HG02763 (cell line): ENCODE measurements at regions not wholly inside any gene's neighbourhood (a gene's known extent, or its start where the extent isn't known, plus 50 kb on each side); places are given as distances from the start of the nearest gene placed in this dataset.
"Not testable (repeated sequence)": the region's sequence is repeated elsewhere in the genome, so short reads cannot be mapped to it uniquely, and the experiment has no call there.

Experiments used
- ATAC-seq: cut with Tn5 transposase; IDR thresholded peaks from one replicate; pipeline ENCODE4 v1.9.1; 2021; ENCODE audit warnings: mild to moderate bottlenecking, moderate library complexity; ENCODE audit not compliant: unreplicated experiment

- ATAC-seq, result no peak
Observed at GRCh38 chr2:16227811-16228462, 287.6 kb downstream of the MYCN start.

GRCh38 chr2:16226943-16227664 lies 286.8 kb downstream of the MYCN start:
- ATAC-seq, result no peak

GRCh38 chr2:16226381-16226780 lies 286.0 kb downstream of the MYCN start:
- no peak for ATAC-seq

GRCh38 chr2:16225545-16225944 lies 285.2 kb downstream of the MYCN start:
- no peak for ATAC-seq

GRCh38 chr2:16225071-16225470 lies 284.7 kb downstream of the MYCN start:
- ATAC-seq, result no peak

- no peak for ATAC-seq
Observed at GRCh38 chr2:16224298-16225045, 284.1 kb downstream of the MYCN start.

- no peak for ATAC-seq
Observed at GRCh38 chr2:16223841-16224177, 283.5 kb downstream of the MYCN start.

- no peak for ATAC-seq
Observed at GRCh38 chr2:16223161-16223840, 283.0 kb downstream of the MYCN start.

- no peak for ATAC-seq
Observed at GRCh38 chr2:16222326-16222725, 282.0 kb downstream of the MYCN start.

- no peak for ATAC-seq
Observed at GRCh38 chr2:16221461-16222010, 281.2 kb downstream of the MYCN start.

- ATAC-seq, result no peak
Observed at GRCh38 chr2:16219292-16219975, 279.1 kb downstream of the MYCN start.

GRCh38 chr2:16218625-16219024 lies 278.3 kb downstream of the MYCN start:
- ATAC-seq, result no peak

- ATAC-seq, result no peak
Observed at GRCh38 chr2:16218161-16218560, 277.8 kb downstream of the MYCN start.

- ATAC-seq, result not testable (repeated sequence)
Observed at GRCh38 chr2:16217741-16218140, 277.4 kb downstream of the MYCN start.

GRCh38 chr2:16217291-16217690 lies 276.9 kb downstream of the MYCN start:
- ATAC-seq, result no peak

GRCh38 chr2:16216558-16216945 lies 276.2 kb downstream of the MYCN start:
- no peak for ATAC-seq

- ATAC-seq, result no peak
Observed at GRCh38 chr2:16215902-16216557, 275.7 kb downstream of the MYCN start.

- no peak for ATAC-seq
Observed at GRCh38 chr2:16214861-16215260, 274.5 kb downstream of the MYCN start.

- no peak for ATAC-seq
Observed at GRCh38 chr2:16214391-16214790, 274.0 kb downstream of the MYCN start.

GRCh38 chr2:16212321-16212720 lies 272.0 kb downstream of the MYCN start:
- no peak for ATAC-seq
